Transverse colon (tissue), 4 donors: ENCODE measurements at regions not wholly inside any gene's neighbourhood (a gene's known extent, or its start where the extent isn't known, plus 50 kb on each side); places are given as distances from the start of the nearest gene placed in this dataset.

Experiments
- DNase-seq: peaks from one replicate; pipeline ENCODE4 v3.0.0-alpha.2; 2019
- H3K27ac ChIP-seq, 4 donors: fragments of 200-600 bp; sonication (generic); 2 replicates each; pipeline ENCODE4 v1.5.1; 2016 to 2018; ENCODE audit warnings: inconsistent platforms in 4 of 4
- H3K27me3 ChIP-seq: fragments of 200-600 bp; sonication (generic); 2 replicates; pipeline ENCODE4 v1.5.1; 2017; ENCODE audit warnings: inconsistent platforms
- H3K36me3 ChIP-seq, 4 donors: fragments of 200-600 bp; sonication (generic); 2 replicates each; pipeline ENCODE4 v1.5.1; 2017 to 2019; ENCODE audit warnings: inconsistent platforms in 4 of 4
- H3K4me1 ChIP-seq, 4 donors: fragments of 200-600 bp; sonication (generic); 2 replicates each; pipeline ENCODE4 v1.5.1; 2017 to 2020; ENCODE audit warnings: inconsistent platforms in 4 of 4
- H3K4me3 ChIP-seq, 4 donors: fragments of 200-600 bp; sonication (generic); 1 replicate in 1 of 4; 2 replicates in 3 of 4; pipeline versions ENCODE4 v1.5.1 to v1.6.1; 2017 to 2019; ENCODE audit warnings: inconsistent platforms in 4 of 4
- H3K9me3 ChIP-seq, 2 donors: fragments of 200-600 bp; sonication (generic); 2 replicates each; pipeline ENCODE4 v1.5.1; 2017 to 2019; ENCODE audit warnings: inconsistent platforms in 2 of 2
- EP300 ChIP-seq: sonication (generic); formaldehyde crosslinking; IDR thresholded peaks from one replicate; pipeline ENCODE4 v1.6.1; 2017; ENCODE audit warnings: antibody characterized with exemption, low read depth
- POLR2A ChIP-seq: fragments of 450-650 bp; IDR thresholded peaks from one replicate; pipeline ENCODE4 v1.6.1; 2016; ENCODE audit warnings: antibody characterized with exemption, mild to moderate bottlenecking, moderate library complexity
- POLR2AphosphoS5 ChIP-seq, 3 donors: sonication (generic); formaldehyde crosslinking; IDR thresholded peaks; one replicate each; pipeline ENCODE4 v1.6.1; 2016; ENCODE audit warnings: antibody characterized with exemption in 3 of 3
- WGBS, 2 donors: methylation state at CpG; one replicate each; pipeline ENCODE4 v1.1.5; 2018; ENCODE audit warnings: low coverage in 1 of 2; 5-methylcytosine and 5-hydroxymethylcytosine counted together
- in situ Hi-C, 4 donors: fragments of 200-750 bp; cut with MboI; loops; one replicate each; pipeline versions ENCODE4 v1.15.0 to v1.15.1; 2017; ENCODE audit warnings: low sequenced_read_pairs in 3 of 4, low pct_ligation_motif_present in 1 of 4, low pct_unique_long_range_greater_than_20kb in 1 of 4
- intact Hi-C: fragments of 100-400 bp; cut with DNase I; formaldehyde crosslinking; loops from one replicate; pipeline ENCODE4 v1.15.1; 2023; ENCODE audit warnings: low total_unique reads
- TF ChIP-seq, protein P1 (sequence below), 5 experiments: fragments of 200-600 bp in 3 of 5; fragments of 450-650 bp in 2 of 5; sonication (generic) in 3 of 5; IDR thresholded peaks; 1 replicate in 2 of 5; 2 replicates in 3 of 5; pipeline ENCODE4 v1.5.1; 2016 to 2017; ENCODE audit warnings: antibody characterized with exemption in 5 of 5, inconsistent platforms in 3 of 5, mild to moderate bottlenecking in 2 of 5, moderate library complexity in 1 of 5

DNA sequence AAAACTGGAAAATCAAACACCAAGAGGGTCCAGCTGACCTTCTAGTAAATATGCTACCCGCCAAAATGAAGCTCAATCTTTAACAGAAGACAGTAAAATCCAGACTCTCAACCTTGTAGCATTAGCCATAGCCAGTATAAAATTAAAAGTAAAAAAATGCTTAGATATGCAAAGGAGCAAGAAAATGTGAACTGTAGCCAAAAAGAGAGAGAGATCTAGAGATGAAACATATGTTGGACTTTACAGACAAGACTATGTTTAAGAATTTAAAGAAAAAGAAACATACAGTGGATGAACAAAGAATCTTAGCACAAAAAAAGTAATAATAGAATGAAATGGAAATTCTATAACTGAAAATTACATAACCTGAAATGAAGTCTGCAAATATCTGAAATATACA, 344.5 kb downstream of the LRATD1 start:
- H3K27ac ChIP-seq, result no peak overlapping the region
- H3K27me3 ChIP-seq, result no peaks in the 10 kb centered on the region
- in situ Hi-C loops (no loop called here), intact Hi-C loops (loop anchor here (10.0 kb wide), 1 partner anchor 672 kb away; no protein-coding TSS in a partner anchor)
- no peak overlapping the region for H3K4me3 ChIP-seq
- no peaks in the 10 kb centered on the region for H3K9me3 ChIP-seq
- 27 to 68% methylated on average over 1 of the region's 1 CpG for WGBS, 2 donors
- H3K4me1 ChIP-seq, result no peaks in the 10 kb centered on the region
- H3K36me3 ChIP-seq, result no peaks in the 10 kb centered on the region
- TF ChIP-seq POLR2AphosphoS5 (IDR thresholded peaks at IDR 0.05) (no peak), EP300 (no peak), POLR2A (no peak)
- TF ChIP-seq, protein P1, sequence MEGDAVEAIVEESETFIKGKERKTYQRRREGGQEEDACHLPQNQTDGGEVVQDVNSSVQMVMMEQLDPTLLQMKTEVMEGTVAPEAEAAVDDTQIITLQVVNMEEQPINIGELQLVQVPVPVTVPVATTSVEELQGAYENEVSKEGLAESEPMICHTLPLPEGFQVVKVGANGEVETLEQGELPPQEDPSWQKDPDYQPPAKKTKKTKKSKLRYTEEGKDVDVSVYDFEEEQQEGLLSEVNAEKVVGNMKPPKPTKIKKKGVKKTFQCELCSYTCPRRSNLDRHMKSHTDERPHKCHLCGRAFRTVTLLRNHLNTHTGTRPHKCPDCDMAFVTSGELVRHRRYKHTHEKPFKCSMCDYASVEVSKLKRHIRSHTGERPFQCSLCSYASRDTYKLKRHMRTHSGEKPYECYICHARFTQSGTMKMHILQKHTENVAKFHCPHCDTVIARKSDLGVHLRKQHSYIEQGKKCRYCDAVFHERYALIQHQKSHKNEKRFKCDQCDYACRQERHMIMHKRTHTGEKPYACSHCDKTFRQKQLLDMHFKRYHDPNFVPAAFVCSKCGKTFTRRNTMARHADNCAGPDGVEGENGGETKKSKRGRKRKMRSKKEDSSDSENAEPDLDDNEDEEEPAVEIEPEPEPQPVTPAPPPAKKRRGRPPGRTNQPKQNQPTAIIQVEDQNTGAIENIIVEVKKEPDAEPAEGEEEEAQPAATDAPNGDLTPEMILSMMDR (IDR thresholded peaks at IDR 0.05), result no peak
- no peak for DNase-seq

DNA sequence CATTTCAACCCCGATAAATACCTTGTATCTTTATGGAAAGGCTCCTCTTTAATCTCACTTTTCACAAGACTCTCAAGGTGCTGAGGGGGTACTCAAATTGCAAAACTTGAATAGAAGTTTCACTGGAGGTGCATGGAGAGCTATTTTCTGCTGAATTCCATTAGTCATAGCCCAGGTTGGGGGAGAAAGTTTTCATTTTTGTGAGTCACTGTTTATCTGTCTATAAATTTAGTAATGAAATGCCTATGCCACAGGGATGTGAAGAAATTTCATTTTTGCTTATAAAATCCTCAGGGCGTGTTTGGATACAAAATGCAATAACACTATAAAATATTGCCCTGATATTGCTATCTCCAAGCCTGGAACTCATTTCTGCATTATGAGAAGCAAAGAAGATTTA, 346.3 kb downstream of the LRATD1 start:
- DNase-seq, result no peak
- in situ Hi-C loops, result no loop called here
- no peaks in the 10 kb centered on the region for H3K27me3 ChIP-seq
- WGBS, 2 donors, result 56 to 72% methylated on average over 1 to 2 of the region's 2 CpGs
- no peaks in the 10 kb centered on the region for H3K36me3 ChIP-seq
- no peak for TF ChIP-seq POLR2A
- TF ChIP-seq EP300, result no peak
- TF ChIP-seq, protein P1 (IDR thresholded peaks at IDR 0.05), result no peak
- H3K4me1 ChIP-seq, result no peaks in the 10 kb centered on the region
- H3K27ac ChIP-seq, result no peak overlapping the region
- intact Hi-C loops, result loop anchor here (10.0 kb wide), 1 partner anchor 674 kb away; no protein-coding TSS in a partner anchor
- no peaks in the 10 kb centered on the region for H3K9me3 ChIP-seq
- no peak overlapping the region for H3K4me3 ChIP-seq

DNA sequence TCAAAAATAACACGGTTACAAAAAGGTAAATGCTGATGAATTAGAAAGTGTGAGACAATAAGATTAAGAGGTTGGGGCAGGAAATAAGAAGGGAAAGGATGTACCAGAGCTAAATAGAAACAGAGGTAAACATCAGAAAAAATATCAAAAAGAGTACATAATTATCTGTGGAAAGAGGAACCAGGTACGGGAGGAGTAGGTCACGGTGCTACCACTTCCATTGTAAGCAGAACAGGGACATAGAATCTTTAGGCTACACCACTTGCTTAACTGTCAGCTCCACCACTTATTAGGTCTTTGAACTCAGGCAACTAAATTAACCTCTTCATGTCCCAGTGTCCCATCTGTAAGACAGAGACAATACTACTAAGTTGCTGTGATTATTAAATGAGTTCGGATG, 350.3 kb downstream of the LRATD1 start:
- no peaks in the 10 kb centered on the region for H3K9me3 ChIP-seq
- no peaks in the 10 kb centered on the region for H3K36me3 ChIP-seq
- in situ Hi-C loops (no loop called here), intact Hi-C loops (no loop called here)
- H3K27ac ChIP-seq, result no peak overlapping the region
- H3K4me3 ChIP-seq, result no peak overlapping the region
- 74 to 80% methylated on average over 4 of the region's 4 CpGs for WGBS, 2 donors
- no peak for DNase-seq
- TF ChIP-seq POLR2A (no peak), EP300 (no peak), POLR2AphosphoS5 (IDR thresholded peaks at IDR 0.05) (no peak)
- TF ChIP-seq, protein P1 (IDR thresholded peaks at IDR 0.05), result no peak
- no peaks in the 10 kb centered on the region for H3K27me3 ChIP-seq
- no peaks in the 10 kb centered on the region for H3K4me1 ChIP-seq

DNA sequence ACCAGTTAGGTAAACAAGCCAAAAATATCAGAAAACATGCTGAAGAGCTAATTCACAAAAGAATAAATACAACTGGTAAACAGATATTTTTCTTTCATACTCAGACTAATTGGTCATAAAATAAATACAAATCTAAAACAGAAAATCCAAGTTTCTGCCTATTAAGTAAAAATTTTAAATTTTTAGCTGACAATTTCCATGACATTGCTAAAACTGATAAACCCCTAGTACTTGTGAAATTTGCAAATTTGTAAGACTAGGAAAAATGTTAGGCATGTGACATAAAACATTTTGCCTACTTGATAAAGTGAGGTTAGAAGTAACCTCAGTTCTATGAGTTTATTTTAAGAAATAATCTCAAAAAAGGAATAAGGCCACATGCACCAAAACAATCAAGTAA, 356.1 kb downstream of the LRATD1 start:
- no peaks in the 10 kb centered on the region for H3K36me3 ChIP-seq
- TF ChIP-seq, protein P1 (IDR thresholded peaks at IDR 0.05), result no peak
- TF ChIP-seq POLR2AphosphoS5 (IDR thresholded peaks at IDR 0.05) (no peak), EP300 (no peak), POLR2A (no peak)
- no peak overlapping the region for H3K4me3 ChIP-seq
- no peak for DNase-seq
- H3K4me1 ChIP-seq, result no peaks in the 10 kb centered on the region
- in situ Hi-C loops, result no loop called here
- intact Hi-C loops, result no loop called here
- H3K27me3 ChIP-seq, result no peaks in the 10 kb centered on the region
- no peaks in the 10 kb centered on the region for H3K9me3 ChIP-seq
- H3K27ac ChIP-seq, result no peak overlapping the region
